Keratinocyte (primary cell): ENCODE measurements at regions not wholly inside any gene's neighbourhood (a gene's known extent, or its start where the extent isn't known, plus 50 kb on each side); places are given as distances from the start of the nearest gene placed in this dataset.
"Not testable (repeated sequence)": the region's sequence is repeated elsewhere in the genome, so short reads cannot be mapped to it uniquely, and the experiment has no call there.

Source experiments
- EZH2 ChIP-seq: IDR thresholded peaks from one replicate; pipeline ENCODE4 v1.6.1; 2012; ENCODE audit warnings: inconsistent platforms, mild to moderate bottlenecking, low read length, moderate library complexity
- TF ChIP-seq, protein P1 (sequence below), 3 experiments: IDR thresholded peaks in 1 of 3; conservative IDR thresholded peaks in 1 of 3; optimal IDR thresholded peaks in 1 of 3; 2 replicates in 2 of 3; 3 replicates in 1 of 3; pipeline versions ENCODE3 to v1.5.1; 2011; ENCODE audit warnings: low read length in 3 of 3, mild to moderate bottlenecking in 3 of 3, moderate library complexity in 2 of 3, control low read depth in 1 of 3, inconsistent platforms in 1 of 3; ENCODE audit not compliant: insufficient read depth in 2 of 3; ENCODE audit errors: extremely low read depth in 1 of 3

GRCh38 chr13:50294425-50294824 lies 279.2 kb downstream of the KCNRG start:
- TF ChIP-seq, protein P1, sequence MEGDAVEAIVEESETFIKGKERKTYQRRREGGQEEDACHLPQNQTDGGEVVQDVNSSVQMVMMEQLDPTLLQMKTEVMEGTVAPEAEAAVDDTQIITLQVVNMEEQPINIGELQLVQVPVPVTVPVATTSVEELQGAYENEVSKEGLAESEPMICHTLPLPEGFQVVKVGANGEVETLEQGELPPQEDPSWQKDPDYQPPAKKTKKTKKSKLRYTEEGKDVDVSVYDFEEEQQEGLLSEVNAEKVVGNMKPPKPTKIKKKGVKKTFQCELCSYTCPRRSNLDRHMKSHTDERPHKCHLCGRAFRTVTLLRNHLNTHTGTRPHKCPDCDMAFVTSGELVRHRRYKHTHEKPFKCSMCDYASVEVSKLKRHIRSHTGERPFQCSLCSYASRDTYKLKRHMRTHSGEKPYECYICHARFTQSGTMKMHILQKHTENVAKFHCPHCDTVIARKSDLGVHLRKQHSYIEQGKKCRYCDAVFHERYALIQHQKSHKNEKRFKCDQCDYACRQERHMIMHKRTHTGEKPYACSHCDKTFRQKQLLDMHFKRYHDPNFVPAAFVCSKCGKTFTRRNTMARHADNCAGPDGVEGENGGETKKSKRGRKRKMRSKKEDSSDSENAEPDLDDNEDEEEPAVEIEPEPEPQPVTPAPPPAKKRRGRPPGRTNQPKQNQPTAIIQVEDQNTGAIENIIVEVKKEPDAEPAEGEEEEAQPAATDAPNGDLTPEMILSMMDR (optimal IDR thresholded peaks at IDR 0.05 in 1 of 3, IDR thresholded peaks at IDR 0.05 in 1 of 3, conservative IDR thresholded peaks at IDR 0.05 in 1 of 3; ENCODE audit: extremely low read depth in 1 of 3, insufficient read depth in 2 of 3, low read length in 3 of 3) = not testable (repeated sequence)
- not testable (repeated sequence) for TF ChIP-seq EZH2
